B cell (primary cell): ENCODE measurements at regions not wholly inside any gene's neighbourhood (a gene's known extent, or its start where the extent isn't known, plus 50 kb on each side); places are given as distances from the start of the nearest gene placed in this dataset.

Experiments
- ATAC-seq: fragments of 200-7000 bp; cut with Tn5 transposase; one replicate; pipeline ENCODE4 v1.10.0; 2021; ENCODE audit warnings: low read depth, mild to moderate bottlenecking, moderate number of reproducible peaks, moderate library complexity
- CTCF ChIA-PET: fragments of 350-600 bp; sonication (Branson Sonifier 250); formaldehyde crosslinking; loops from one replicate; lab custom pipeline; 2021; ENCODE audit warnings: antibody characterized with exemption, inconsistent platforms; lab: Charles Lee
- POLR2A ChIA-PET: fragments of 350-600 bp; sonication (Branson Sonifier 250); formaldehyde crosslinking; loops from one replicate; lab custom pipeline; 2021; ENCODE audit warnings: antibody characterized with exemption; lab: Charles Lee
- DNase-seq: peaks from one replicate; pipeline ENCODE4 v3.0.0; 2013
- H2AFZ ChIP-seq: 2 replicates; pipeline ENCODE4 v1.6.1; 2012; ENCODE audit warnings: mild to moderate bottlenecking, low read depth, low read length; ENCODE audit not compliant: insufficient read depth, poor library complexity, severe bottlenecking
- H3K27ac ChIP-seq, 2 donors: 1 replicate in 1 of 2; 2 replicates in 1 of 2; pipeline ENCODE4 v1.5.1; 2012 to 2013; ENCODE audit warnings: low read length in 2 of 2, mild to moderate bottlenecking in 2 of 2, moderate library complexity in 1 of 2
- H3K27me3 ChIP-seq, 4 experiments: fragments of 200-600 bp in 1 of 4; sonication (generic) in 1 of 4; replicated peaks in 1 of 4; 1 replicate in 2 of 4; 2 replicates in 2 of 4; pipeline versions ENCODE4 v1.6.1 to v1.7.0; 2013 to 2016; ENCODE audit warnings: low read length in 3 of 4, mild to moderate bottlenecking in 2 of 4, mixed read lengths in 1 of 4, moderate library complexity in 1 of 4; ENCODE audit not compliant: insufficient read depth in 4 of 4, control insufficient read depth in 3 of 4; ENCODE audit errors: control extremely low read depth in 1 of 4
- H3K36me3 ChIP-seq, 2 experiments: replicated peaks in 1 of 2; 1 replicate in 1 of 2; 2 replicates in 1 of 2; pipeline versions ENCODE4 v1.6.1 to v1.7.1; 2013; ENCODE audit warnings: low read length in 1 of 2; ENCODE audit not compliant: insufficient read depth in 2 of 2, control insufficient read depth in 1 of 2; ENCODE audit errors: control extremely low read depth in 1 of 2, extremely low read depth in 1 of 2
- H3K4me1 ChIP-seq, 2 donors: fragments of 200-600 bp in 1 of 2; sonication (generic) in 1 of 2; 1 replicate in 1 of 2; 2 replicates in 1 of 2; pipeline versions ENCODE4 v1.5.1 to v1.6.1; 2013 to 2017; ENCODE audit warnings: low read length in 2 of 2; ENCODE audit not compliant: control insufficient read depth in 2 of 2, insufficient read depth in 2 of 2
- H3K4me2 ChIP-seq: replicated peaks from 2 replicates; pipeline ENCODE3; 2012; ENCODE audit warnings: mild to moderate bottlenecking, low read depth, low read length; ENCODE audit not compliant: poor library complexity, severe bottlenecking
- H3K4me3 ChIP-seq, 5 experiments: fragments of 200-600 bp in 1 of 5; sonication (generic) in 1 of 5; 1 replicate in 3 of 5; 2 replicates in 2 of 5; pipeline versions ENCODE4 v1.5.1 to v1.7.0; 2011 to 2016; ENCODE audit warnings: low read length in 4 of 5, mild to moderate bottlenecking in 4 of 5, low read depth in 2 of 5, control low read depth in 1 of 5, moderate library complexity in 1 of 5; ENCODE audit not compliant: insufficient read depth in 1 of 5; ENCODE audit errors: control extremely low read depth in 1 of 5, extremely low read depth in 1 of 5
- H3K79me2 ChIP-seq: fragments of 200-600 bp; sonication (generic); one replicate; pipeline ENCODE4 v1.6.0; 2016; ENCODE audit warnings: low read length; ENCODE audit not compliant: control insufficient read depth, insufficient read depth
- H3K9ac ChIP-seq: fragments of 200-600 bp; sonication (generic); 2 replicates; pipeline ENCODE4 v1.6.1; 2017; ENCODE audit warnings: mild to moderate bottlenecking, low read length, moderate library complexity
- H3K9me3 ChIP-seq, 3 donors: one replicate each; pipeline versions ENCODE4 v1.6.1 to v1.7.1; 2013; ENCODE audit warnings: low read length in 2 of 3; ENCODE audit not compliant: control insufficient read depth in 2 of 3, insufficient read depth in 1 of 3; ENCODE audit errors: control extremely low read depth in 1 of 3
- H4K20me1 ChIP-seq: 2 replicates; pipeline ENCODE4 v1.6.0; 2012; ENCODE audit warnings: mild to moderate bottlenecking, low read length; ENCODE audit not compliant: insufficient read depth, control insufficient read depth, poor library complexity, severe bottlenecking
- H3K27ac Mint-ChIP-seq: one replicate; pipeline ENCODE4 v1.8.0; 2021; ENCODE audit warnings: mixed read lengths
- H3K27me3 Mint-ChIP-seq: one replicate; pipeline ENCODE4 v1.8.0; 2021; ENCODE audit warnings: mixed read lengths
- H3K4me1 Mint-ChIP-seq: one replicate; pipeline ENCODE4 v1.8.0; 2021; ENCODE audit warnings: mixed read lengths
- H3K4me3 Mint-ChIP-seq: one replicate; pipeline ENCODE4 v1.8.0; 2021; ENCODE audit warnings: mixed read lengths
- H3K9me3 Mint-ChIP-seq: one replicate; pipeline ENCODE4 v1.8.0; 2022; ENCODE audit warnings: mixed read lengths; ENCODE audit not compliant: insufficient read depth
- EZH2 ChIP-seq: IDR thresholded peaks from 2 replicates; pipeline ENCODE4 v1.6.1; 2012; ENCODE audit warnings: borderline replicate concordance, low read depth, mild to moderate bottlenecking, moderate library complexity, low read length; ENCODE audit not compliant: insufficient read depth, poor library complexity, severe bottlenecking
- WGBS: methylation state at CpG from one replicate; pipeline ENCODE4 v1.1.5; 2013; ENCODE audit warnings: missing lambda C conversion rate; ENCODE audit not compliant: insufficient coverage; 5-methylcytosine and 5-hydroxymethylcytosine counted together
- intact Hi-C: fragments of 100-400 bp; cut with micrococcal nuclease; formaldehyde crosslinking; loops from one replicate; pipeline ENCODE4 v1.10.0; 2022
- TF ChIP-seq, protein P1 (sequence below): fragments of 200-600 bp; IDR thresholded peaks from one replicate; pipeline ENCODE4 v1.8.0; 2022; ENCODE audit warnings: antibody characterized with exemption, mild to moderate bottlenecking

DNA sequence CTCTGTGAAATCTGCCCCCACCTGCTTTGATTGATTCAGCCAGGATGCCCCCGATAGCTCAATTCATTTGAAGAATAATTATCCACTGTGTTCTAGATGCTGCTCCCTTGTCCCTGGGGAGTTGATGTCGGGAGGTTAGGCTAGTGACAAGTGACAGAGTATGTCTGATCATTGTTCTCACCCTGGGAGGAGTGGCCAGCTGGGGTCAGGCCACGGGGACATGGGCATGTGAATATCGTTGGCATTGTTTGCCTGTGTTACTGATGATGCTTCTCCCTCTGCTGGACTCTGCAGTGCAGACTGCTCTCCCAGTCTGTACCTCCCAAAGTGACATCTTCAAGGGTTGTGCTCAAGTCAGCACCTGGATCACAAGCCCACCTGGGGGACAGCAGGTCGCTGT, 89.9 kb upstream of the C16orf82 start:
- no peak overlapping the region for H3K4me2 ChIP-seq
- no peak for ATAC-seq
- ChIA-PET CTCF (no interaction called here), POLR2A (no interaction called here)
- no peaks in the 10 kb centered on the region for H4K20me1 ChIP-seq
- no peaks in the 10 kb centered on the region for H3K79me2 ChIP-seq
- no peak overlapping the region for H3K4me3 ChIP-seq
- Mint-ChIP-seq H3K27me3 (peaks cover 6% of the 10 kb centered on the region), H3K4me3 (no peak overlapping the region), H3K27ac (no peak overlapping the region), H3K9me3 (no peaks in the 10 kb centered on the region), H3K4me1 (no peaks in the 10 kb centered on the region)
- 73% methylated on average over 5 of the region's 5 CpGs for WGBS
- intact Hi-C loops: no loop called here
- no peak overlapping the region for H3K9ac ChIP-seq
- no peak overlapping the region for H2AFZ ChIP-seq
- no peaks in the 10 kb centered on the region for H3K4me1 ChIP-seq
- H3K27ac ChIP-seq: no peak overlapping the region
- H3K27me3 ChIP-seq: no peaks in the 10 kb centered on the region
- no peak for TF ChIP-seq EZH2
- TF ChIP-seq, protein P1, sequence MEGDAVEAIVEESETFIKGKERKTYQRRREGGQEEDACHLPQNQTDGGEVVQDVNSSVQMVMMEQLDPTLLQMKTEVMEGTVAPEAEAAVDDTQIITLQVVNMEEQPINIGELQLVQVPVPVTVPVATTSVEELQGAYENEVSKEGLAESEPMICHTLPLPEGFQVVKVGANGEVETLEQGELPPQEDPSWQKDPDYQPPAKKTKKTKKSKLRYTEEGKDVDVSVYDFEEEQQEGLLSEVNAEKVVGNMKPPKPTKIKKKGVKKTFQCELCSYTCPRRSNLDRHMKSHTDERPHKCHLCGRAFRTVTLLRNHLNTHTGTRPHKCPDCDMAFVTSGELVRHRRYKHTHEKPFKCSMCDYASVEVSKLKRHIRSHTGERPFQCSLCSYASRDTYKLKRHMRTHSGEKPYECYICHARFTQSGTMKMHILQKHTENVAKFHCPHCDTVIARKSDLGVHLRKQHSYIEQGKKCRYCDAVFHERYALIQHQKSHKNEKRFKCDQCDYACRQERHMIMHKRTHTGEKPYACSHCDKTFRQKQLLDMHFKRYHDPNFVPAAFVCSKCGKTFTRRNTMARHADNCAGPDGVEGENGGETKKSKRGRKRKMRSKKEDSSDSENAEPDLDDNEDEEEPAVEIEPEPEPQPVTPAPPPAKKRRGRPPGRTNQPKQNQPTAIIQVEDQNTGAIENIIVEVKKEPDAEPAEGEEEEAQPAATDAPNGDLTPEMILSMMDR: no peak
- no peak for DNase-seq
- H3K36me3 ChIP-seq: no peaks in the 10 kb centered on the region
- H3K9me3 ChIP-seq: peaks cover 0 to 6% (median 0%) of the 10 kb centered on the region in 3 donors

DNA sequence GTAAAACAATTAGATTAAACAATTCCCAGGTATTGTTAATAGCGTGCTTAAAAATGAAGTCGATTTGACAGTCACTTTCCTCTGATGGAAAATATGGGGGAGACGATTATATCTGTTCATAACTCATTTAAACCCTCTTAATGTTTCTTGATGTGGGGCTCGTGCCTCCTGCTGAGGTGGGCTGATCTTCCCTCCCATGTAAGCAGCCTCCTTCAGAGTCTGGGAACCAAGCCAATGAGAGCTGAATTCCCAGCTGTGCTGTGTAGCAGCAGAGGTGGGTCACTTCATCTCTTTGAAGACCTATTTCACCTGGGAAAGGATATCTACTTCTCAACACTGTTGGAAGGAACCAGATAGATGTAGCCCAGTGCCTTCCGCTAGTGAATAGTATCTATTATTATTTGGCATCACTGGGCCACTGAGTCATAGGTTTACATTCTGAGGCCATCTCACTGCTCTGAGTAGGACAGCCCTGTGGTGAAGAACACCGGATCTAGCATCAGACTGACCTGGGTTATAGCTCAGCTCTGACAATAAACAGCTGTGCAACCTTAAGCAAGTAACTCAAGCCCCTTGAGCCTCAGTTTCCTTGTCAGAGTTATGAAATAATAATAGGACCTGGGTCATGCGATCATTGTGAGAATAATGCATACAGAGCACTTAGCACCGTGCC, 85.3 kb upstream of the C16orf82 start:
- Histone ChIP-seq H2AFZ (no peak overlapping the region), H3K79me2 (no peaks in the 10 kb centered on the region), H3K4me1 (no peaks in the 10 kb centered on the region), H4K20me1 (no peaks in the 10 kb centered on the region), H3K4me2 (no peak overlapping the region), H3K9ac (no peak overlapping the region), H3K9me3 (peaks cover 0 to 11% (median 0%) of the 10 kb centered on the region in 3 donors), H3K27me3 (no peaks in the 10 kb centered on the region), H3K27ac (no peak overlapping the region), H3K36me3 (no peaks in the 10 kb centered on the region), H3K4me3 (no peak overlapping the region)
- Mint-ChIP-seq H3K27ac (no peak overlapping the region), H3K27me3 (peaks cover 17% of the 10 kb centered on the region), H3K4me3 (no peak overlapping the region), H3K9me3 (no peaks in the 10 kb centered on the region), H3K4me1 (no peaks in the 10 kb centered on the region)
- ATAC-seq: no peak
- intact Hi-C loops: no loop called here
- ChIA-PET CTCF (no interaction called here), POLR2A (no interaction called here)
- DNase-seq: no peak
- TF ChIP-seq EZH2: no peak
- TF ChIP-seq, protein P1: no peak
- WGBS: 73% methylated on average over 2 of the region's 8 CpGs
